ENCODE measurements at regions not wholly inside any gene's neighbourhood (a gene's known extent, or its start where the extent isn't known, plus 50 kb on each side); places are given as distances from the start of the nearest gene placed in this dataset.

- TF ChIP-seq ARNT (IDR thresholded peaks at IDR 0.05) (no peak), LEF1 (IDR thresholded peaks at IDR 0.05; ENCODE audit: borderline replicate concordance) (no peak), ZNF384 (IDR thresholded peaks at IDR 0.05) (no peak), BHLHE40 (IDR thresholded peaks at IDR 0.05; ENCODE audit: borderline replicate concordance) (no peak), ELF4 (IDR thresholded peaks at IDR 0.05) (no peak), SUZ12 (IDR thresholded peaks at IDR 0.05) (no peak), FOXK2 (IDR thresholded peaks at IDR 0.05) (no peak), HDGF (IDR thresholded peaks at IDR 0.05; ENCODE audit: borderline replicate concordance) (no peak), NFRKB (IDR thresholded peaks at IDR 0.05) (no peak), FOXM1 (IDR thresholded peaks at IDR 0.05; ENCODE audit: borderline replicate concordance) (no peak), CTBP1 (IDR thresholded peaks at IDR 0.05; ENCODE audit: borderline replicate concordance) (no peak)
These were observed 207.2 kb downstream of the PTGER3 start for GRCh38 chr1:70840260-70840953.

Data from HEK293T (cell line).